ENCODE measurements at regions not wholly inside any gene's neighbourhood (a gene's known extent, or its start where the extent isn't known, plus 50 kb on each side); places are given as distances from the start of the nearest gene placed in this dataset.

- H3K27ac ChIP-seq, result no peak overlapping the region
- H3K4me3 ChIP-seq, result no peak overlapping the region
- H3K9me3 ChIP-seq, result no peaks in the 10 kb centered on the region
- no peaks in the 10 kb centered on the region for H3K27me3 ChIP-seq
- WGBS, 2 donors (ENCODE audit: low coverage in 1 of 2), result 89 to 93% methylated on average over 3 to 5 of the region's 7 CpGs
- no peaks in the 10 kb centered on the region for H3K4me1 ChIP-seq
- ATAC-seq, result no peak
- TF ChIP-seq CTCF (IDR thresholded peaks at IDR 0.05) (no peak), POLR2A (IDR thresholded peaks at IDR 0.05) (no peak)
- no peaks in the 10 kb centered on the region for H3K36me3 ChIP-seq
Observed at GRCh38 chr2:136377423-136378382, 259.8 kb upstream of the CXCR4 start.

- no peaks in the 10 kb centered on the region for H3K27me3 ChIP-seq
- H3K9me3 ChIP-seq, result no peaks in the 10 kb centered on the region
- ATAC-seq, result no peak
- WGBS, 2 donors (ENCODE audit: low coverage in 1 of 2), result 0 to 56% methylated on average over 2 to 6 of the region's 6 CpGs
- no peaks in the 10 kb centered on the region for H3K4me1 ChIP-seq
- no peak overlapping the region for H3K27ac ChIP-seq
- no peak overlapping the region for H3K4me3 ChIP-seq
- no peak for TF ChIP-seq POLR2A (IDR thresholded peaks at IDR 0.05)
- no peak for TF ChIP-seq POLR2AphosphoS5 (IDR thresholded peaks at IDR 0.05)
- no peak for TF ChIP-seq EP300 (IDR thresholded peaks at IDR 0.05)
- no peak for TF ChIP-seq CTCF (IDR thresholded peaks at IDR 0.05)
- H3K36me3 ChIP-seq, result no peaks in the 10 kb centered on the region
Observed at GRCh38 chr2:136376798-136377211, 258.9 kb upstream of the CXCR4 start.

- H3K9me3 ChIP-seq, result no peaks in the 10 kb centered on the region
- H3K27me3 ChIP-seq, result no peaks in the 10 kb centered on the region
- H3K4me3 ChIP-seq, result no peak overlapping the region
- H3K36me3 ChIP-seq, result no peaks in the 10 kb centered on the region
- H3K27ac ChIP-seq, result no peak overlapping the region
- TF ChIP-seq POLR2A (IDR thresholded peaks at IDR 0.05) (no peak), CTCF (IDR thresholded peaks at IDR 0.05) (no peak), EP300 (IDR thresholded peaks at IDR 0.05) (no peak), POLR2AphosphoS5 (IDR thresholded peaks at IDR 0.05) (no peak)
- 90 to 97% methylated on average over 3 to 5 of the region's 6 CpGs for WGBS, 2 donors (ENCODE audit: low coverage in 1 of 2)
- H3K4me1 ChIP-seq, result no peaks in the 10 kb centered on the region
- no peak for ATAC-seq
Observed at GRCh38 chr2:136376211-136376610, 258.3 kb upstream of the CXCR4 start.

GRCh38 chr2:136375017-136375901 is 257.3 kb upstream of the CXCR4 start:
- no peak for TF ChIP-seq EP300 (IDR thresholded peaks at IDR 0.05)
- no peak for TF ChIP-seq POLR2A (IDR thresholded peaks at IDR 0.05)
- TF ChIP-seq CTCF (IDR thresholded peaks at IDR 0.05), result no peak
- TF ChIP-seq POLR2AphosphoS5 (IDR thresholded peaks at IDR 0.05), result no peak
- H3K9me3 ChIP-seq, result no peaks in the 10 kb centered on the region

More at GRCh38 chr2:136375017-136375901, 257.3 kb upstream of the CXCR4 start:
- WGBS, 2 donors (ENCODE audit: low coverage in 1 of 2), result 94 to 100% methylated on average over 5 of the region's 5 CpGs
- H3K27ac ChIP-seq, result no peak overlapping the region
- no peak overlapping the region for H3K4me3 ChIP-seq
- no peaks in the 10 kb centered on the region for H3K36me3 ChIP-seq
- no peaks in the 10 kb centered on the region for H3K4me1 ChIP-seq
- no peak for ATAC-seq
- no peaks in the 10 kb centered on the region for H3K27me3 ChIP-seq

Measured in gastroesophageal sphincter (tissue), 4 donors.